Hypothalamus (tissue), 51 donors: ENCODE measurements at regions not wholly inside any gene's neighbourhood (a gene's known extent, or its start where the extent isn't known, plus 50 kb on each side); places are given as distances from the start of the nearest gene placed in this dataset.

Experiments used
- DNase-seq, 51 donors: peaks; one replicate each; lab custom pipeline; 2025; lab: John Stamatoyannopoulos, UW

GRCh38 chr5:22916393-22916792 is 63.2 kb upstream of the CDH12 start:
- no peak for DNase-seq

GRCh38 chr5:22911019-22911418 is 57.9 kb upstream of the CDH12 start:
- no peak for DNase-seq

- no peak for DNase-seq
These were observed 57.4 kb upstream of the CDH12 start for GRCh38 chr5:22910523-22910922.

- peak in 1 of 51 donors; percentile 2 for DNase-seq
These were observed 55.4 kb upstream of the CDH12 start for GRCh38 chr5:22908586-22908985.

GRCh38 chr5:22908129-22908528 is 55.0 kb upstream of the CDH12 start:
- DNase-seq = peak in 1 of 51 donors; percentile 5
